Natural killer cell (primary cell): ENCODE measurements at regions not wholly inside any gene's neighbourhood (a gene's known extent, or its start where the extent isn't known, plus 50 kb on each side); places are given as distances from the start of the nearest gene placed in this dataset.

Source experiments
- ATAC-seq, 3 donors: fragments of 150-1000 bp in 2 of 3; fragments of 200-7000 bp in 1 of 3; cut with Tn5 transposase; 1 replicate in 1 of 3; 2 replicates in 2 of 3; pipeline ENCODE4 v1.10.0; 2021; ENCODE audit warnings: mild to moderate bottlenecking in 2 of 3, moderate library complexity in 2 of 3
- DNase-seq, 2 donors: peaks; one replicate each; pipeline versions ENCODE4 v3.0.0 to v3.0.0-alpha.2; 2013 to 2021; ENCODE audit warnings: mixed read lengths in 1 of 2
- H3K27ac ChIP-seq: one replicate; pipeline ENCODE4 v1.5.1; 2013; ENCODE audit warnings: mild to moderate bottlenecking, low read length
- H3K27me3 ChIP-seq: one replicate; pipeline ENCODE4 v1.6.1; 2013; ENCODE audit warnings: low read length; ENCODE audit not compliant: control insufficient read depth, insufficient read depth
- H3K36me3 ChIP-seq: one replicate; pipeline ENCODE4 v1.6.1; 2013; ENCODE audit warnings: low read length; ENCODE audit not compliant: control insufficient read depth, insufficient read depth
- H3K4me1 ChIP-seq: one replicate; pipeline ENCODE4 v1.6.1; 2013; ENCODE audit warnings: low read length; ENCODE audit not compliant: control insufficient read depth, insufficient read depth
- H3K4me3 ChIP-seq: one replicate; pipeline ENCODE4 v1.5.1; 2013; ENCODE audit warnings: low read length
- H3K9me3 ChIP-seq: one replicate; pipeline ENCODE4 v1.6.1; 2013; ENCODE audit warnings: low read length; ENCODE audit not compliant: control insufficient read depth, insufficient read depth
- H3K27ac Mint-ChIP-seq, 2 donors: one replicate each; pipeline ENCODE4 v1.8.0; 2022; ENCODE audit warnings: mild to moderate bottlenecking in 2 of 2, mixed read lengths in 2 of 2, moderate library complexity in 1 of 2
- H3K27me3 Mint-ChIP-seq, 2 donors: one replicate each; pipeline ENCODE4 v1.8.0; 2022; ENCODE audit warnings: low read depth in 2 of 2, mixed read lengths in 2 of 2
- H3K36me3 Mint-ChIP-seq: one replicate; pipeline ENCODE4 v1.8.0; 2022; ENCODE audit warnings: mixed read lengths
- H3K4me1 Mint-ChIP-seq, 2 donors: one replicate each; pipeline ENCODE4 v1.8.0; 2022; ENCODE audit warnings: mixed read lengths in 2 of 2
- H3K4me3 Mint-ChIP-seq: one replicate; pipeline ENCODE4 v1.8.0; 2022; ENCODE audit warnings: mild to moderate bottlenecking, moderate library complexity, mixed read lengths
- H3K9me3 Mint-ChIP-seq, 2 donors: one replicate each; pipeline ENCODE4 v1.8.0; 2022; ENCODE audit warnings: mixed read lengths in 2 of 2
- WGBS: methylation state at CpG from one replicate; pipeline ENCODE4 v1.1.7; 2013; ENCODE audit warnings: missing lambda C conversion rate; ENCODE audit not compliant: insufficient coverage; 5-methylcytosine and 5-hydroxymethylcytosine counted together
- intact Hi-C: fragments of 100-400 bp; cut with micrococcal nuclease; formaldehyde crosslinking; loops from one replicate; pipeline ENCODE4 v1.14.2; 2022
- TF ChIP-seq, protein P1 (sequence below): fragments of 200-600 bp; IDR thresholded peaks from one replicate; pipeline ENCODE4 v1.8.0; 2022; ENCODE audit warnings: antibody characterized with exemption

DNA sequence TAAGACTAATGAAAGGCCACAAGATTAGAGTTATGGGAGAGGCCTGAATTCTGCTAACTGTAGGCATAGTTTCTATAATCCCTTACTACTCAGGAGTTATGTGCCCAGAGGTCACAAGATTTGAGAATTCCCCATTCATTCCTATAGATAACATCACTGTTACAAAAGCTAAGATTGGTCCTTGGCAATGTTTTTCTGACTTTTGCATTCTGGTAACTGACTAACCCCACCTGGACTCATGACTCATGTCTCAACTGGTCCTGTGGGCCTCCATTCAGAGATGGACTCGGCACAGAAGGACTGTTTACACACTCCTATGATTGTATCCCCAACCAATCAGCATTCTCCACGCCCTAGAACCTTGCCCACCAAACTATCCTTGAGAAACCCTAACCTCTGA lies 249.0 kb upstream of the ZP4 start:
- intact Hi-C loops = no loop called here
- Mint-ChIP-seq H3K4me3 (no peak overlapping the region), H3K36me3 (no peaks in the 10 kb centered on the region), H3K9me3 (peaks cover 5 to 12% of the 10 kb centered on the region in 2 donors), H3K27me3 (no peaks in the 10 kb centered on the region), H3K4me1 (no peaks in the 10 kb centered on the region), H3K27ac (no peak overlapping the region)
- no peak for DNase-seq
- H3K36me3 ChIP-seq = no peaks in the 10 kb centered on the region
- WGBS = 54% methylated on average over 2 of the region's 2 CpGs
- H3K27me3 ChIP-seq = no peaks in the 10 kb centered on the region
- H3K4me3 ChIP-seq = no peak overlapping the region
- no peak for ATAC-seq
- no peaks in the 10 kb centered on the region for H3K9me3 ChIP-seq
- no peaks in the 10 kb centered on the region for H3K4me1 ChIP-seq
- TF ChIP-seq, protein P1, sequence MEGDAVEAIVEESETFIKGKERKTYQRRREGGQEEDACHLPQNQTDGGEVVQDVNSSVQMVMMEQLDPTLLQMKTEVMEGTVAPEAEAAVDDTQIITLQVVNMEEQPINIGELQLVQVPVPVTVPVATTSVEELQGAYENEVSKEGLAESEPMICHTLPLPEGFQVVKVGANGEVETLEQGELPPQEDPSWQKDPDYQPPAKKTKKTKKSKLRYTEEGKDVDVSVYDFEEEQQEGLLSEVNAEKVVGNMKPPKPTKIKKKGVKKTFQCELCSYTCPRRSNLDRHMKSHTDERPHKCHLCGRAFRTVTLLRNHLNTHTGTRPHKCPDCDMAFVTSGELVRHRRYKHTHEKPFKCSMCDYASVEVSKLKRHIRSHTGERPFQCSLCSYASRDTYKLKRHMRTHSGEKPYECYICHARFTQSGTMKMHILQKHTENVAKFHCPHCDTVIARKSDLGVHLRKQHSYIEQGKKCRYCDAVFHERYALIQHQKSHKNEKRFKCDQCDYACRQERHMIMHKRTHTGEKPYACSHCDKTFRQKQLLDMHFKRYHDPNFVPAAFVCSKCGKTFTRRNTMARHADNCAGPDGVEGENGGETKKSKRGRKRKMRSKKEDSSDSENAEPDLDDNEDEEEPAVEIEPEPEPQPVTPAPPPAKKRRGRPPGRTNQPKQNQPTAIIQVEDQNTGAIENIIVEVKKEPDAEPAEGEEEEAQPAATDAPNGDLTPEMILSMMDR = no peak
- no peak overlapping the region for H3K27ac ChIP-seq

DNA sequence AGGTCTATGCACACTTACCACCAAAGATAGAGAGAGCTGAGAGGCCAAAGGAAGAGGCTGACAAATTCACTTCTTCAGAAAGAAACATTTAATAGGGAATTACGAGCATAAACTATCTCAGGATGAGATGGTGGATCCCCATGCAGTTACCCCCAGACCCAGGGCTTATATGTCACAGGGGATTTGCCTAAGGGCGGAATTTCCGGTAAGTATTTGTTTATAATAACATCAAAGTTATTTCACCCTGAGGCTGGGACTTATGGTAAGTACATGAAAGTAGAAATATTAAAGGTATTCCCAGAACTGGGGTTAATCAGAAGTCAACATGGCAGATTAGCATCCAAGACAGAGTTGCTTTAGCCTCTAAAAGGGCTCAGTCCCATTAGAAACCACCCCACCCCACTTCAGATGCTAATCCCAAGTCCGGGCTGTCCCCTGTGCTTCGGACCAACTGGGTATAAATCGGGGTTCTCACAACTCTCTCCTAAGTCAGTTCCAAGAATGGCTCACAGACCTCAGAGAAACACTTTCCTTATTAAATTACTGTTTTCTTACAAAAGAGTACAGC lies 247.4 kb upstream of the ZP4 start:
- Mint-ChIP-seq H3K36me3 (no peaks in the 10 kb centered on the region), H3K4me1 (no peaks in the 10 kb centered on the region), H3K4me3 (no peak overlapping the region), H3K27ac (no peak overlapping the region), H3K27me3 (no peaks in the 10 kb centered on the region), H3K9me3 (peaks cover 8 to 13% of the 10 kb centered on the region in 2 donors)
- H3K4me1 ChIP-seq = no peaks in the 10 kb centered on the region
- no peaks in the 10 kb centered on the region for H3K27me3 ChIP-seq
- TF ChIP-seq, protein P1 = no peak
- no peak overlapping the region for H3K4me3 ChIP-seq
- ATAC-seq (no peak), DNase-seq (no peak)
- WGBS = 80% methylated on average over 5 of the region's 6 CpGs
- H3K9me3 ChIP-seq = no peaks in the 10 kb centered on the region
- intact Hi-C loops = no loop called here
- H3K27ac ChIP-seq = no peak overlapping the region
- H3K36me3 ChIP-seq = no peaks in the 10 kb centered on the region

DNA sequence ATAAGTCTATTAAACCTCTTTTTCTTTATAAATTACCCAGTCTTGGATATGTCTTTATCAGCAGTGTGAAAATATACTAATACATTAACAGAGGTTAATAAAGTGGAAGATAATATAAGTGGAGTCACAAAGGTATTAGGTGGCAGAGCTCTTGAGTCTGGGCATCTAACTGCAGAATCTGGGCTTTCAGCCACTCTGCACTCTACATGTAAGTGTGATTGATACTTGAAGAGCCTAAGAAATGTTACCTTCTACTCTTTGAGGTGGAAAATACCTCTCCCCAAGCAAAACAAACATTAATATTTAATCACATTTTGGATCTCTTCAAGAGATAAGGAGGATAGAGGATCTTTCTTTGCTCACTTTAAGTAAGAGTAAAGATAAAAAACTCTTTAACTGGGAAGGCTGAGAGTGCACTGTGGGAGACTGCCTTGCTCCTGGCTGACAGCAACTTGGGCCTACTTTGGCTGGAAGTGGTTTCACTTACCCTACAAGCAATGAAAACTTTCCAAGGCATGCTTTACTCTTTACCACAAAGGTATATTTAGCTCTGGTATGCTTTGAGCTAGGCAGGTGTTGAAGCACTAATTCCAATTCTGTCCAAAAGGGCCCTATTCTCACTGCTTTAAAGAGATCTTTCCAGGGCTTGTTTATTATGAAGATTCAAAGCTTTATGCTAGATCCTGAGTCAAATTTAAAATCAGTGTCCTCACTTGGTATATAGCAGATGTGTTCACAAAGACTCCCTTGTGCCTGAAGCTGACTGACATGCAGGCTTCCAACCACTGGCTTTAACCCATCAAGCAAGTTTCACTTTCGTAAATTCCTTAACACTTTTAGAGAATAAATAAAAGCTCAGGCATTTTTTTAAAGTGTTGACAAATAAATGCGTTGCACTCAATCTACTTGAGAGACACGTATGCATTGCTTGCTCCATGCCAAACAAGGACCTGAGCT lies 245.3 kb upstream of the ZP4 start:
- peaks cover 9 to 10% of the 10 kb centered on the region in 2 donors for H3K9me3 Mint-ChIP-seq
- H3K4me1 Mint-ChIP-seq = no peaks in the 10 kb centered on the region
- Histone ChIP-seq H3K9me3 (no peaks in the 10 kb centered on the region), H3K27me3 (no peaks in the 10 kb centered on the region), H3K36me3 (no peaks in the 10 kb centered on the region), H3K27ac (no peak overlapping the region), H3K4me1 (no peaks in the 10 kb centered on the region), H3K4me3 (no peak overlapping the region)
- no peak overlapping the region for H3K4me3 Mint-ChIP-seq
- TF ChIP-seq, protein P1 = no peak
- no peak for ATAC-seq
- DNase-seq = no peak
- H3K27me3 Mint-ChIP-seq = no peaks in the 10 kb centered on the region
- peaks cover 8% of the 10 kb centered on the region for H3K36me3 Mint-ChIP-seq
- no peak overlapping the region for H3K27ac Mint-ChIP-seq
- WGBS = 67% methylated on average over 3 of the region's 3 CpGs
- intact Hi-C loops = no loop called here
